NCI-H2196 (cell line): ENCODE measurements at regions not wholly inside any gene's neighbourhood (a gene's known extent, or its start where the extent isn't known, plus 50 kb on each side); places are given as distances from the start of the nearest gene placed in this dataset.

Experiments used
- DNase-seq: peaks from one replicate; lab custom pipeline; 2025; ENCODE audit not compliant: unreplicated experiment; lab: John Stamatoyannopoulos, UW

GRCh38 chr15:55031727-55032126 is 165.0 kb downstream of the RSL24D1 start:
- DNase-seq, result no peak

- DNase-seq, result no peak
These were observed 170.4 kb downstream of the RSL24D1 start for GRCh38 chr15:55026381-55026780.

- no peak for DNase-seq
These were observed 179.1 kb downstream of the RSL24D1 start for GRCh38 chr15:55017635-55018034.

GRCh38 chr15:55016225-55016624 is 180.5 kb downstream of the RSL24D1 start:
- no peak for DNase-seq

- no peak for DNase-seq
These were observed 181.7 kb downstream of the RSL24D1 start for GRCh38 chr15:55015093-55015445.

- no peak for DNase-seq
These were observed 182.2 kb downstream of the RSL24D1 start for GRCh38 chr15:55014391-55015092.

- DNase-seq, result no peak
These were observed 188.3 kb downstream of the RSL24D1 start for GRCh38 chr15:55008421-55008820.

GRCh38 chr15:55007561-55007960 is 189.2 kb downstream of the RSL24D1 start:
- no peak for DNase-seq

GRCh38 chr15:55005679-55006078 is 191.1 kb downstream of the RSL24D1 start:
- no peak for DNase-seq

GRCh38 chr15:55003965-55004873 is 192.5 kb downstream of the RSL24D1 start:
- DNase-seq, result no peak

GRCh38 chr15:54998661-54999060 is 198.1 kb downstream of the RSL24D1 start:
- no peak for DNase-seq

GRCh38 chr15:54990793-54991192 is 205.9 kb downstream of the RSL24D1 start:
- no peak for DNase-seq

- no peak for DNase-seq
These were observed 208.9 kb downstream of the RSL24D1 start for GRCh38 chr15:54987881-54988280.

GRCh38 chr15:54979964-54980363 is 216.8 kb downstream of the RSL24D1 start:
- DNase-seq, result no peak

- DNase-seq, result no peak
These were observed 234.1 kb downstream of the RSL24D1 start for GRCh38 chr15:54962637-54963036.

- DNase-seq, result no peak
These were observed 236.5 kb downstream of the RSL24D1 start for GRCh38 chr15:54960266-54960665.

GRCh38 chr15:54941417-54941816 is 255.3 kb downstream of the RSL24D1 start:
- no peak for DNase-seq

GRCh38 chr15:54917312-54917711 is 279.4 kb downstream of the RSL24D1 start:
- DNase-seq, result no peak

- DNase-seq, result no peak
These were observed 281.4 kb downstream of the RSL24D1 start for GRCh38 chr15:54915380-54915779.

- no peak for DNase-seq
These were observed 312.4 kb downstream of the RSL24D1 start for GRCh38 chr15:54884312-54884711.

- no peak for DNase-seq
These were observed 336.8 kb downstream of the RSL24D1 start for GRCh38 chr15:54859982-54860381.

GRCh38 chr15:54854667-54855066 is 342.1 kb downstream of the RSL24D1 start:
- DNase-seq, result no peak
